ENCODE measurements at regions not wholly inside any gene's neighbourhood (a gene's known extent, or its start where the extent isn't known, plus 50 kb on each side); places are given as distances from the start of the nearest gene placed in this dataset.

GRCh38 chr4:161256716-161257115 lies 907.1 kb downstream of the FSTL5 start:
- TF ChIP-seq CTCF (IDR thresholded peaks at IDR 0.05 in 8 of 11, conservative IDR thresholded peaks at IDR 0.05 in 3 of 11) = no peak
- no peak for TF ChIP-seq POLR2AphosphoS5 (IDR thresholded peaks at IDR 0.05)

Measured in spleen (tissue), 7 donors.